ENCODE measurements at regions not wholly inside any gene's neighbourhood (a gene's known extent, or its start where the extent isn't known, plus 50 kb on each side); places are given as distances from the start of the nearest gene placed in this dataset.

DNA sequence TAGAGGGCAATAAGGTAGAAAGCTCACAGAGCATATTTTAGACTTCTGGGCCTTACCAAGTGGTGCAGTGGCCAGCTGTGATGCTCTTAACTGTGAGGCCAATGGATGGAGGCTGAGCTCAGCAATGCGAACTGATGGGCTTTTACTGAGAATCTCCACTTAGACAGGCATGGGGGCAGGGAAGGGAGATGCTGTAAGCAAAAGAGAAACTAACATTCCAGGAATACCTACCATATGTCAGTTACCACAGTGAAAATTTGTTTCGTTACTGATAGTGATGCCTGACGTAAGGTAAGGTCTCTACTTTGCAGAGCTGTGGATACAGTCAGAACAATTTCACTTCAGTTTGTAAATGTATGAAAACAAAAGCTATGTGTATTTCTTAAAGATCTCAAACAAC lies 250.6 kb upstream of the ZFHX3 start:
- DNase-seq (ENCODE audit: insufficient read length, low spot score) (no peak), FAIRE-seq (no peak)

DNA sequence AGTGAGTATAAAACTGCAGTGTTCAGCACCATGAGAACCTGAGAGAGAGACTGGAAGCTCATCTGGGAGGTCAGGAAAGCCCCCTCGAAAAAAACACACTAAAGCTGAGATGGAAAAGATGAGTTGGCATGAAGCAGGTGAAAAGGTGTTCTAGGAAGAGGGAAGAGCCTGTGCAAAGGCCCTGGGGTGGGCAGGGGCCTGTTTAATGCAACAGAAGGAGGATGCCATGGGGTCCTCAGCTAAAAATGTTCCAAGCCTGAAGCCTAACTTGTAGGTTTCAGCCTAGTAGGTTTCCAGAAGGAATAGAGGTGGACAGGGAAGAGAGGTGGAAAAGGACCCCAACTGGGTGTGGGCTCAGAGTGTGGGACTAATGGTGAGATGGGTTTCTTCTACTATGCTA lies 242.3 kb upstream of the ZFHX3 start:
- DNase-seq (ENCODE audit: insufficient read length, low spot score) (no peak), FAIRE-seq (no peak)

DNA sequence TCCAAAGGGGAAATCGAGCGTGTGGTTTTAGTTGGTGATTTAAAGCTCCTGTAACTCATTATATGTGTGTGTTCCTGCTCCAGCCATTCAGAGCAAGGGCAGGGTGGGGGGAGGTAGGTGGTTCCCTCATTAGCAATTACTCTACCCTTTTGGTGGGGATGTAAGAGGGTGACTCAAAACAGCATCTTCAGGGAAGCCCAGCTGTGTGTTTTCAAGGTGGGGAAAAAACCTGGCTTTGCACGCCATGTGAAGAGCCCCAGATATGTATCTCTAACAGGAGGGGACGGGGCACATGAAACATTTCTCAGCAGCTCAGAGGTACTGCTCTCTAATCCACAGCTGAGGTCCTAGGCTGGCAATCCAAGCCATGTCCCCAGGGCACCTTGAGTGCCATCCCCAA lies 241.3 kb upstream of the ZFHX3 start:
- peak; percentile 60 for FAIRE-seq
- peak; percentile 18 for DNase-seq (ENCODE audit: insufficient read length, low spot score)

DNA sequence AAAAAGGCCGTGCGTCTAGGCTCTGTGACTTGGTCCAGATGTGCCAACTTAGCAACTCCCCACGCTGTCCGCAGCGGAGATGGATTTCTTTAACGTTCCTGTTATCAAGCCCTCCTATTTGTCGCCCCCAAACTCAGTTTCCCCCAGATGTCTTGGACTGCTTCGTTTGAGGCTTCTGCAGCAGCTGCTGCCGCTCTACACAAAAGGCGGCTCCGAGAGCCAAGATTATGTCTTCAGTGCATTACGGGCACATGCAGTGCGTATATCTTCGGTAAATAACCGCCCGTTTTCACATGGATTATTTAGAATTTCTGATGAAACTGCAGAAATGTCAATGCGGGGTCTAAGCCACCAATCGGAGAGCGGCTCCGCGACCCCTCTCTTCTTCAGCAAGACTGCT lies 240.6 kb upstream of the ZFHX3 start:
- DNase-seq (ENCODE audit: insufficient read length, low spot score) (no peak), FAIRE-seq (no peak)

DNA sequence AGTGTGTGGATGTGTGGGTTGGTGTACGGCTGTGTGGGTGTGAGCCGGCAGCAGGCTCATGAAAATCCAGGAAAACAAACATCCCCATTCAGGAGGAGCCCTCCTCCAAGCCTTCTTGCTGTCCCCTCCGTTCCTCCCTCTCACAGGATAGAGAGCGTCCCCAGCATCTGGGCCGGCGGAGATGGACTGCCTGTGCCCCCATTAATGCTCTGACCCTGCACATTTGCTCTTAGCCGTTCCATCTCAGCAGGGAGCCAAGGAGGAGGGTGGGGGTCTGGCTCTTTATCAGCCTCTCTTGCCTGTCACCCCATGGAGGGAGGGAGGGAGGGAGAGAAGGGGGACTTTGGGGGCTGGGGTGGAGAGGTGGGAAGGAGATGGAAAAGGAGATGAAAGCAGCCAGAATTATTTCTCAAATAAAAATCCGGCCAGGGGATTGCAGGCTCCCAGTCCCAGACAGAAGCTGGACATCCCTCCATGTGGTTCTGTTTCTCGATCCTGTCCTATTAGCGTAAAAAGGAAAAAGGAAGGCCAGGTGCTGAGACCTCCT lies 240.0 kb upstream of the ZFHX3 start:
- FAIRE-seq: no peak
- no peak for DNase-seq (ENCODE audit: insufficient read length, low spot score)

DNA sequence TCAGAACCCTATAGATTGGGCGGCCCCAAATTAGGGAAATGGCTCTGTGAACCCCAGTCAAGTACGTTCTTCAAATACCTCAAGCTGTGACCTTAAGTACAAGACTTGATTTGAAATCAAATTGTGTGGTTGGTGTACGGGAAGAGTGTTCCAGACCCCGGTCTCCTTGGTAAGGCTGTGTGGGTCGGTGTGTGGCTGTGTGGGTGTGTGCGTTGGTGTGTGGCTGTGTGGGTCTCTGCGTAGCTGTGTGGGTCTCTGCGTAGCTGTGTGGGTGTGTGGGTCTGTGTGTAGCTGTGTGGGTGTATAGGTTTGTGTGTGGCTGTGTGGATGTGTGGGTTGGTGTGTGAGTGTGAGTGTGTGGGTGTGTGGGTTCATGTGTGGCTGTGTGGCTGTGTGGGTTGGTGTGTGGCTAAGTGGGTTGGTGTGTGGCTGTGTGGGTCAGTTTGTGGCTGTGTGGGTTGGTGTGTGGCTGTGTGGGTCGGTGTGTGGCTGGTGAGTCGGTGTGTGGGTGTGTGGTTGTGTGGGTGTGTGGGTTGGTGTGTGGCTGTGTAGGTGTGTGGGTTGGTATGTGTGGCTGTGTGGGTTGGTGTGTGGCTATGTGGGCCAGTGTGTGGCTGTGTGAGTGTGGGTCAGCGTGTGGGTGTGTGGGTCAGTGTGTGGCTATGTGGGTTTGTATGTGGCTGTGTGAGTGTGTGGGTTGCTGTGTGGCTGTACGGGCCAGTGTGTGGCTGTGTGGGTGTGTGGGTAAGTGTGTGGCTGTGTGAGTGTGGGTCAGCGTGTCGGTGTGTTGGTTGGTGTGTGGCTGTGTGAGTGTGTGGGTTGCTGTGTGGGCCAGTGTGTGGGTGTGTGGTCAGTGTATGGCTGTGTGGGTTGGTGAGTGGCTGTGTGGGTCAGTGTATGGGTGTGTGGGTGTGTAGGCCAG lies 238.7 kb upstream of the ZFHX3 start:
- FAIRE-seq (no peak), DNase-seq (ENCODE audit: insufficient read length, low spot score) (no peak)

DNA sequence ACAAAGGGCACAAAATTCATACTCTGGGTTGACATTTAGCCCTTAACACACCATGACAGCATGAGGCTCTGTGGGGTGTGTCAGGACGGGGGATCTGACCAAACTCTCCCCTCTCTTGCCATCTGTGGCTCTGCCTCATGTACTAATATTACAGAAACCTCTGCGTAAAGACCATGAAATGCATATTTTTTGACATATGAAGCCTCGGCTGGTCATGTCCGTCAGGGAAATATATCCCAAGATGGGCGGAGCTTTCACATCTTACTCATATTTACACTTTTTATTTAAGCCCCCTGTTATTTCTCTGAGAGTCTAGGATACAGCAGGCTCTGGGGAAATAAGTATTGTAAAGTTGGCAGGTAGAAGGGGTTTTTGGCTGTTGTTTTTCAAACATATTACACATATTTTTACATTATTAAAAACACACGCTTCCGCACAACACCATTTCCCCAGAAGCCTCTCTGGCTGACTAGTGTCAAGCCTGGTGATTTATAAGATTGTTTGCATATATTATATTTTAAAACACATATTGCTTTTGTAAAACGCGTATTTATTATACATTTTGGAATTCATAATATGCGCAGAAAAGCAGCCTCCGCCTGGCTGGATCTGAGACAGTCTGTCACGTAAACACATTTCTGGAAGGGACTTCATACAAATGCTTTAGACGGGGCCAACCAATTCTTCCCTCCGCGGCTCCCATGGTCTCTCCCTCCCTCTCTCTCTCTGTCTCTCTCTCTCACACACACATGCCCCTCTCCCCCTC lies 237.7 kb upstream of the ZFHX3 start:
- DNase-seq (ENCODE audit: insufficient read length, low spot score) (no peak), FAIRE-seq (no peak)

DNA sequence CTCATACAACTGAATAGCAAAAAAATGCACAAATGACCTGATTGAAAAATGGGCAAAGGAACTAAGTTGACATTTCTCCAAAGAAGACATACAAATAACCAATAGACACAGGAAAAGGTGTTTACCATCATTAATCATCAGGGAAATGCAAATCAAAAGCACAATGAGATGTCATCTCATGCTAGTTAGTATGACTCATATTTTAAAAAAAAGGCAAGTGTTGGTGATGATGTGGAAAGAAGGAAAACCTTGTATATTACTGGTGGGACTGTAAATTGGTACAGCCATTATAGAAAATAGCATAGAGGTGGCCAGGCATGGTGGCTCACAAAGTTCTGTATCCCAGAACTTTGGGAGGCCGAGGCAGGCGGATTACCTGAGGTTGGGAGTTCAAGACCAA lies 232.5 kb upstream of the ZFHX3 start:
- DNase-seq (ENCODE audit: insufficient read length, low spot score) (no peak), FAIRE-seq (no peak)

DNA sequence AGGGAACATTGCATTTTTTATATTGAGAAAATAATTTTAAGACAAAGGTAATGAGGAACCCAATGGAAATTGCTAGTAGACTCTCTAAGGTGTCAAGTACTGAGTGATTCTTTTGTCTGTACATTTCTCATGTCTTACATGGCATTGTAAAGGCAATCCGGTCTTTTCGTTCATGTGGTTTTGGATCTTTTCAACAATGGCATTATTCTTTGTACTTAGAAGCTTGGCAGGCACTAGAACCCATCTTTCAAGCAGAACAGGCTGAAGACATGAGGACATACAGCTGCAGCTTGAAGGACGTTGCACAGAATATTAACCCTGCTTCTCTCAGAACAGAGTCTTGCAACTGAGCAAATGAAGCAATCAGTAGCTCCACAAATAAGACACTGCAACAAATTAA lies 231.5 kb upstream of the ZFHX3 start:
- FAIRE-seq: no peak

DNA sequence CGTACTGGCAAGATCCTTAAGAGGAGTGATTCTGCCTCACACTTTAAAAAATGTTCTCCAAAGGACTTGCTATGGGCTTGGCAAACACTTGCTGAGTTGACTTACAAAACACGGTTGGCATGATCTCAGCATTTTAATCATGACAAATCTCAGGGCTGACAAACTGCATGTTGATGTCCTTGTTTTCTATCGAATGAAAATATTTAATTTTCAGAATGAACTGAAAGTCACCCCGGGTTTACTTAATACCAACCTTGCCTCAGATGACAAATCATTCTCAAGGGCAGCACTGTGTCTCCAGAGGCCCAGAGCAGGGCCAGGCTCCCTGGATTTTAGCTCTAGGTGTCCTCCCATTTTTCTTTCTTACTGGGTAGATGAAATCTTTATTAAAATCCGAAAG lies 229.1 kb upstream of the ZFHX3 start:
- FAIRE-seq: no peak

More for the DNA sequence above, 231.5 kb upstream of the ZFHX3 start:
- DNase-seq (ENCODE audit: insufficient read length, low spot score): no peak

DNA sequence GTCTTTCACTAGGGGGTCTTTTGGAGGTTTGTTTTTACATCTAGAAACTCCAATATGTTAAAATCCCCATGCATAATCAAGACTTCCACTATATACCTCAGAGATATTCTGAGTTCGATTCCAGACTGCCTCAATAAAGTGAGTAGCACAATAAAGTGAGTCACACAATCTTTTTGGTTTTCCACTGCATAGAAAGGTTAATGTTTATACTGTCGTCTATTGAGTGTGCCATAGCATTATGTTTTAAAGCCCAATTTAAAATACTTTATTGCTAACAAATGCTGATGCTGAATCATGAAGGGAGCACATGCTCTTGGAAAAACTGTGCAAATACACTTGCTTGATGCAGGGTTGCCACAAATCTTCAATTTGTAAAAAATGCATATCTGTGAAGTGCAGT lies 227.5 kb upstream of the ZFHX3 start:
- FAIRE-seq (no peak), DNase-seq (ENCODE audit: insufficient read length, low spot score) (no peak)

More for the DNA sequence above, 229.1 kb upstream of the ZFHX3 start:
- DNase-seq (ENCODE audit: insufficient read length, low spot score): no peak

DNA sequence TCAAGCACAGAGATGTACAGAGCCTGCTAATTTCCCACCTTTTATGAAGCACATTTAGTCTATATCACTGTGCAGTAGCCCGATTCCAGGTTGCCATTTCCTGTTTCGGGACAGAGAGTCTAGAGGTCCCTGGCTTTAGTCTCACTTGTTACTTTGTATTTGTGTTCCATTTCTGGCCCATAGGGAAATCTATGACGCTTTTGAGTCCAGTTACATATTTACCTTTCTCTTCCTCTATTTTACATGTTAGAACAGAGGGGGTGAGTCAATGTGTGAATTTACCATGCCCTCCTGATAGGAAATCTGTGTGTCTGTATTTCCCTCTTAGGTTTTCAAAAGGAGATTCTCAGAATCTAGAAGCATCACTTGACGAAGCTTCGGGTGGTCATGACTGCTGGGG lies 227.1 kb upstream of the ZFHX3 start:
- no peak for FAIRE-seq

DNA sequence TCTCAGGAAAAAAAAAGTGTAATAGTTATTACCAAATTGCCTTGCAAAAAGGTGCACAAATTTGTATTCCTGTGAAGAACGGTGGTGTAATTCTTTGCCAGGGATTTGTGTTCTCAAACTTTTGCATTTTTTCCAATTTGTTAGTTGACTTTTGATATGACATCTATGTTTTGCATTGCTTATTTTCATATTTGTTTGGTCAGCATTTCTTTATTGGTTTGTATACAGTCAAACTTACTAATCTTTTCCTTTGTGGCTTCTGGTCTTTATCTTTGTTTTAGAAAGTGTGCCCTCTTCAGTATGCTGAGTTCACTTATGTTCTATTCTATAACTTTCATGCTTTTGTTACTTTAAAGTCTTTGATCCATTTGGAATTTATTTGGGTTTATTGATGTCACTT lies 226.2 kb upstream of the ZFHX3 start:
- DNase-seq (ENCODE audit: insufficient read length, low spot score): no peak
- FAIRE-seq: no peak

More for the DNA sequence above, 227.1 kb upstream of the ZFHX3 start:
- no peak for DNase-seq (ENCODE audit: insufficient read length, low spot score)

DNA sequence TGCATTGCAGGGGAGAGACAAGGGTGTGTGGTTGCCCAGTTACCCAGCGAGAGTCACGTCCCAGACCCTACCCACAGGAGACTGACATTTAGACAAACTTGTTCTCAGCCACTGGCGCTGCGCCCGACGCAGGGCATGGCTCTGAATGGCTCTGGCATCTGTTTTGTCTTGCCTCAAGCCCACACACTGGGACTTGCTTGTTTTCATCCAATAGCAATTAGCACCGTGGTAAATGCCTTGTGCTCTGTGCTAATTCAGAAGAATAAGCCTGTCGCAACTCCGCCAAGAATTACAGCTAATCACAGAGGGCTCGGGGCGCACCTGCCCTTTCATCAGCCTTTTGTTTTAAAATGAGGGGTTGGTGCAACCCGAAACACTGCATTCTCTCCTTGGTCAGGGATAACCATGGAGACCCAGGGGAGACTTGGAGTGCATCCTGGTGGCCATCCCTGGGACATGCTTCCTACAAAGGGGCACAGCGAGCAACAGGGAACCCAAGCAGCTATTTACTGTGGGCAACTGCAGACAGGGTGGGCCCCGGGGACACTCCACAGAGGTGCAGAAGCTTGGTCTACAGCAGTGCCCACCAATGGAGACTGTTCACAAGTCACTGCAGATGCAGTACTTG lies 220.6 kb upstream of the ZFHX3 start:
- DNase-seq (ENCODE audit: insufficient read length, low spot score) (no peak), FAIRE-seq (no peak)

DNA sequence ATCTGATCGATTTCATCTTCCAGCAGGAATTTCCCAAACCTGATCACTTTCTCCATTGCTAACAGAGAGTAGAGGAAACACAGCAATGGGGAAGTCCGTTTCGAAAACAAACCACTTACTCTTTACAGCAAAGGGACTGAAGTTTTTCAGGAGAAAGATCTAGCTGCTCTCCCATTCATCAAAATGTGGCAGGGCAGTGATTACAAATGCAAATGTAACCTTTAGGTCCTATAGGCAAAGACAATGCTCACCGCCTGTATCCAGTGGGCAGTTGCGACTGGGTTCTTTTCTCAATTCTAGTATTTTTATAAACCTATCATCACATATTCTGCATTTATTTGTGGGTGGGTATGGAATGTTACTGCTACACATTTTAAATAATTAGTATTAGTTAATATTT lies 218.0 kb upstream of the ZFHX3 start:
- DNase-seq (ENCODE audit: insufficient read length, low spot score) (no peak), FAIRE-seq (no peak)

DNA sequence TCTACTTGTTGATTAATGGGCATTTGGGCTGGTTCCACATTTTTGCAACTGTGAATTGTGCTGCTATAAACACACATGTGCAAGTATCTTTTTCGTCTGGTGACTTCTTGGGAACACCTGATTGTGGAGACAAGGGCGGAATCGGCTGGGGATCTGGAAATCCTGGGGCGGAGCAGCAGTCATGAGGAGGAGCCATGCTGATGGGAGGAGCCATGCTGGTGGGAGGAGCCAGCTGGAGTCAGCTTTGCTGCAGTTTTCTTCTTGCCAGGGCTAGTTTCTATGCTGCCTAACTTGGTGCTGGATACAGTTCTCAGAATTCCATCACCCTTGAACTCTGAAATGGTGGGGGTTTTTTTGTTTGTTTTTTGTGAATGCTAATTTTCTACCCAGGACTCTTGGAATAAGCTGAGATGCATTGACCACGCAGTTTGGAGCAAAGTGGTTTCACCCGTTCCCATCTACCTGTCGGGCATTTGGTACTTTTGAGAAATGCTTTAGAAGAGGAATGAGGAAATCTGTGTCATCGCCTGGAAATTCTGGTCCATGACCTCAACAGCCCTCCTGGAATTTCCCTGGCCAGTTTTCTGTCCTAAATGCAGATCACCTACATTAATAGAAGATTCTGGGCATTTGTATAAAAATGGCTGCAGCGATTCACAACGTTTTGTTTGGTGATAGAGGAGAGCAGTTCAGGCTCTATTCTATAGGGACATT lies 217.4 kb upstream of the ZFHX3 start:
- no peak for DNase-seq (ENCODE audit: insufficient read length, low spot score)
- FAIRE-seq: no peak

DNA sequence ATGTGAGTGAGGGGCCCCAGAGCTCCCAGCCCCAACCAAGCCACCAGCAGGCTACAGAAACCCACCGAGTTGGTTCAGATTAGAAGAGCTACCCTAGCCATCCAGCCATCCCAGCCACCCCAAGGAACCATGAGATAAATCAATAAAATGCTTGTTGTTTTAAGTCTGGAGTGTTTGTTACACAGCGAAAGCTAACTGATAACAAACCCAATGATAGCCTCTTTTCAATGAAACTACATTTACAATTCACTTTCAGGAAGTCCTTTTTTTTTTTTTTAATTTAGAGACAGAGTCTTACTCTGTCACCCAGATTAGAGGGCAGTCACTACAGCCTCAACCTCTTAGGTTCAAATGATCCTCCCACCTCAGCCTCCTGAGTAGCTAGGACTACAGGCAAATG lies 215.0 kb upstream of the ZFHX3 start:
- FAIRE-seq (no peak), DNase-seq (ENCODE audit: insufficient read length, low spot score) (no peak)

DNA sequence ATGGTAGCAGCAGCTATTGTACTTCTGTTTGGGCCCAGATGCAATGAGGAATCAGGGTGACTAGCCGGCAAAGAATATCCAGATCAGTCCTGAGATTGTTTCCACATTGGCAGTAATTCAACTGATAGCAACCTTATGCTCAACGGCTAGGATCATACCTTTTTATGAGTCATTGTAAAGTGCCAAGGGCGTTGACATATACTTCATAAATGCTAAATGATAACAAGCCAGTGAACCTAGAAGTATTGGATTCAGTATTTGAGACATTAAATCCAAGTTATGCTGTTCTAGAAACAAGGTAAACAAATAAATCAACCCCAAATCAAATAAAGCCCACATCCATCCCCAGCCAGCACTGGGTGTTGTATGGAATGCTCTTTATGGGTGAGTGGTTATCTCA lies 207.1 kb upstream of the ZFHX3 start:
- FAIRE-seq (no peak), DNase-seq (ENCODE audit: insufficient read length, low spot score) (no peak)

DNA sequence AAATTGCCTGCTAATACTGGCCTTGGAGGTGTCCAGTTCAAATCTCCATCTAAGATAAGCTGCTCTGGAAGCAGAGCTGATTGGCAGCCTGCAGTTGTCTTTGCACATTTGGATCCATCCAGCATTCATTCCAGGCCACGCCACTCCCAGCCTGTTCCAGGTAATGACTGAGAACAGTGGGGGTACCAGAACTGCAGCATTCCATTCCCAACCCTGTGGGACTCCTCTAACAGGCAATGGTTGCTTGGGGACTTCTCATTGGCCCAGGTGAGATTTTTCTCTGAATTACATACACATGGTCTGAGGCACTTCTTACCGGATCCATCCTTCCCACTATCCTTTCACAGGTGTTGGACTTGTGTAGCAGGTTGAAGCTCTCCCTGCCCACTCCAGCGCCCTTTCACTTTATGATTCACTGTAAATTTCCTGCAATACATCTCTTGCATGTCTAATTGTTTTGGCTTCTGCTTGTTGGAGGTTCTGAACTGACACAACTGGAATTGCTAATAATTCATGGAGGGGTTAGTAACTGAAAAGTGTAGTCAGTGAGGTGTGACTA lies 206.1 kb upstream of the ZFHX3 start:
- FAIRE-seq: no peak
- DNase-seq (ENCODE audit: insufficient read length, low spot score): no peak

DNA sequence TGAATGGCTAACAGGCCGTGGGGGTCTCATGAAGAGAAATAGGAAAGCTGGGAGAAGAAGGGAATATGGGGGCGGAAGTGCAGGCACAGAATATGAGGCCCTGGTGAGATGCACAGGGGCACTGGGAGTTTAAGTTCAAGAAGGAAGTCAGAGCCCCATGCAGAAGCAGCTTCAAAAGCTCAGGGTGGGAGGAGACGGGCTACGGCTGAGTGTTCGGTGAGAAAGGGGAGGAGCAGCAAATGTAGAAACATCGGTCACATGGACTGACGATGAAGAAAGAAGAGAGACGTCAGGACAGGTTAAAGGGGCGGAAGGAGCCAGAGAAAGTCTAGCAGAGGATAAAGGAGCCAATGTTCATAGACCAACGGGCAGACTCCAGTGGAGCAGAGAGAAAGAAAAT lies 204.5 kb upstream of the ZFHX3 start:
- no peak for DNase-seq (ENCODE audit: insufficient read length, low spot score)
- no peak for FAIRE-seq
